RKO (cell line): ENCODE measurements at regions not wholly inside any gene's neighbourhood (a gene's known extent, or its start where the extent isn't known, plus 50 kb on each side); places are given as distances from the start of the nearest gene placed in this dataset.
"Not testable (repeated sequence)": the region's sequence is repeated elsewhere in the genome, so short reads cannot be mapped to it uniquely, and the experiment has no call there.

ENCODE experiments used
- DNase-seq: peaks from one replicate; pipeline ENCODE4 v3.0.0-alpha.2; 2016; ENCODE audit warnings: low spot score

GRCh38 chr6:4655196-4656025, 120.8 kb upstream of the CDYL start:
- DNase-seq: no peak

DNA sequence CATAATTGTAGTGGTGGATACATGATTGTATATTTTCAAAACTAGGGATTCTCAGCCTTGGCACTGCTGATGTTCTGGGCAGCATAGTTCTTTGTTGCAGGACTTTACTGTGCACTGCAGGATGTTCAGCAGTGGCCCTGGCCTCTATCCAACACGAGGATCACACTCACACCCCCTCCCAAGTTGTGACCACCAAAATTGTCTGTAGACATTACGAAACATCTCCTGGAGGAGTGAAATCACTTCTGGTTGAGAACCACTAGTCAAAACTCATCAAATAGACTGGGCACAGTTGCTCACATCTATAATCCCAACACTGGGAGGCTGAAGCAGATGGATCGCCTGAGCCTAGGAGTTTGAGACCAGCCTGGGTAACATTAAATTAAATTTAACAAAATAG, 123.1 kb upstream of the CDYL start:
- no peak for DNase-seq

GRCh38 chr6:4651831-4652467, 124.3 kb upstream of the CDYL start:
- no peak for DNase-seq

DNA sequence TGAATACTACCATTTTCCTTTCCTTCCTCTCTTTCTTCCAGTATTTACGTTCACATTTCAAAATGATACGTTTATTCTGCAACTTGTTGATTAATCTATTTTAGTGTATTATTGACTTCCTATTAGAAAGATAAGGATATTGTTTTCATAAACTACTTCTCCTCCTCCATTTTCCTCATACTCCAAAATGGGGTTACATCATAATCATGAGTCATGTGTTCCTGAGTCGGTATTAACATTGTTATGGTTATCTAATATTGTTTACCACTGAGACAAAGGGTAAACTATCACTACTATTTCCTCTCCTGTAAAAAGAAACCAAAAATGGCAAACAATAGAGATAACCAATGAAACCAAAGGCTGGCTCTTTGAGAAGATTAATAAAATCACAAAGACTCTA, 126.5 kb upstream of the CDYL start:
- DNase-seq: peak; percentile 11

- peak; percentile 83 for DNase-seq
Observed at GRCh38 chr6:4647414-4648365, 128.5 kb upstream of the CDYL start.

DNA sequence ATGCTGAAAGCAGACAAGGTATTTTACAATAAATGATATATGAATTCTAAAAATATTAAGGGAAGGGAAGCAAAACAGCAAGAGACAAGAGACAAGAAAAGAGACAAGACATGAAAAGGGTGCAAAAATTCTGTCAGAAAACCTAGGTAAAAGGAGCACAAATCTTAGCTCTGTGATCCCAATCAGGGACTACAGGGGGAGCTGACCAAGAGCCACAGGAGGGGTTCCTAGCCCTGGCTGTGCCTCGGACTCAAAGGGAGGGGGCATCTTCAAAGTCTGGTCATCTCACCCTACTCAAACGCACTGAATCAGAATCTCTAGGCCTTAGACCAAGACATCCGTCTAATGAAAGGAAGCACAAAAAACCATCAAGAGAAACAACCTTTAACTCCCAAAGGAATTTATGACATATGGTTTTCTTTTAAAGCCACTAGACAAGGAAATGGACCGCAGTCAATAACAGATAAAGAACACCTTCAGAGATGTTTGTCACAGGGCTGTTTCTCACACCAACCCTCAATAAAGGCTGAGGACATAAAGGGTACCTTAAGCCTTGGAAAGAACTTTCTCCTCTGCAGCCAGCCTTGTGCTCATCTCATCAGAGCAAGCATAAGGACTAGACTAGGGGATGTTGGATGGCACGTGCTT, 130.4 kb upstream of the CDYL start:
- DNase-seq: no peak

GRCh38 chr6:4644996-4645395, 131.2 kb upstream of the CDYL start:
- DNase-seq: no peak

DNA sequence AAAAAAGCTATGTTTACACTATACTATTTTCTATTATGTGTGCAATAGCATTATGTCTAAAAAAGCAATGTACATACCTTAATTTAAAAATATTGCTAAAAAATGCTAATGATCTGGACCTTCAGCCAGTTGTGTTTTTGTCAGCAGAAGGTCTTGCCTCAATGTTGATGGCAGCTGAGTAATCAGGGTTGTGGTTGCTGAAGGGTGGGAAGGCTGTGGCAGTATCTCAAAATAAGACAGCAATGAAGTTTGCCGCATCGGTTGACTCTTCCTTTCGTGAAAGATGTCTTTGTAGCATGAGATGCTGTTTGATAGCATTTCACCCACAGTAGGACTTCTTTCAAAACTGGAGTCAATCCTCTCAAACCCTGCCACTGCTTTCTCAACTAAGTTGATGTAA, 134.7 kb upstream of the CDYL start:
- DNase-seq: no peak

- DNase-seq: peak; percentile 37
Observed at GRCh38 chr6:4640139-4640538, 136.1 kb upstream of the CDYL start.

GRCh38 chr6:4638641-4639040, 137.6 kb upstream of the CDYL start:
- DNase-seq: no peak

- DNase-seq: peak; percentile 59
Observed at GRCh38 chr6:4637691-4638433, 138.3 kb upstream of the CDYL start.

GRCh38 chr6:4636881-4637224, 139.4 kb upstream of the CDYL start:
- no peak for DNase-seq

GRCh38 chr6:4636191-4636880, 139.9 kb upstream of the CDYL start:
- no peak for DNase-seq

GRCh38 chr6:4635666-4636065, 140.5 kb upstream of the CDYL start:
- DNase-seq: no peak

DNA sequence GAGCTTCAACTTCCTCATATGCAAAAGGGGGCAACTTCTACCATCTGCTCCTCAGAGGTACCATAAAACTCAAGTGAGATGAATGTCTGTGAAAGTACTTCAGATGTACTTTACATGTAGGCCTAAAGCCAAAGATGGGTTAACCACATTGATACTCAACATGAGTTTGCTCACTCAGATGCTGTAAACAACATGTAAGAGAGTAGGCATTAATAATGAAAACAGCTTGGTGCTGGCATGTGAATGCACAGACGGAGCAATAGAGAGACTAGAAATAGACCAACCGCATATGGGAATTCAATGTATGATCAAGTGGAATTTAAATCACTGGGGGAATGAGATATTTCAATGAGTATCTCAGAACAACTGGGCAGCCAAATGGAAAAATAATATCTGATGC, 143.8 kb upstream of the CDYL start:
- no peak for DNase-seq

DNA sequence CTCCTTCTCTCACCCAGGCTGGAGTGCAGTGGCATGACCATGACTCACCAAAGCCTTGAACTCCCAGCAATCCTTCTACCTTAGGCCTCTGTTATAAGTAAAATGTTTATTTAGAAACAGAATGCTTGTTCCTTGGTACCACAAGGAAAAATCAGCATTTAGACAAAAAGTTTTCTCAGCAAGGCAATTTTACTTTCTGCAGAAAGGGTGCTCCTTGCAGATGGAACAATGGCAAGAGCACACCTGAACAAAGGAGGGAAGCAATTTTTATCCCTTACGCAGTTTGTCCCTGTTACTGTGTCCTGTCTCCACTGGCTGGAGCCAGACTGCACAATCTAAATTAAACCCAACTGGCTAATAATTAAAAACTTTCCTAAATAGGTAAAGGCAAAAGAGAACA, 146.4 kb upstream of the CDYL start:
- not testable (repeated sequence) for DNase-seq

- DNase-seq: no peak
Observed at GRCh38 chr6:4625557-4625956, 150.6 kb upstream of the CDYL start.

- DNase-seq: no peak
Observed at GRCh38 chr6:4624726-4625125, 151.5 kb upstream of the CDYL start.

GRCh38 chr6:4620284-4621151, 155.7 kb upstream of the CDYL start:
- DNase-seq: no peak

DNA sequence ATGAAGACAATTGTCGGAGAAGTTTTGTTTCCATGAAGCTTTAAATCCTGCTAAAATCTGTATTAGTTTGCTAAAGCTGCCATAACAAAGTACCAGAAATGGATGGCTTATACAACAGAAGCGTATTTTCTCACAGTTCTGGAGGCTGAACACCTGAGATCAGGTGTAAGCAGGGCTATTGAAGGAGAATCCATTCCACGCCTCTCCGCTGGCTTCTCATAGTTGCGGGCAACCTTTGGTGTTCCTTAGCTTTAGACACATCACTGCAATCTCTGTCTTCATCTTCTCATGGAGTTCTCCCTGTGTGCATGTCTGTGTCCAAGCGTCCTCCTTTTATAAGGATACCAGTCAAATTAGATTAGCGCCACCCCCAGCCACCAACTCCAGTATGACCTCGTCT, 159.9 kb upstream of the CDYL start:
- DNase-seq: no peak
